Activated naive CD4-positive, alpha-beta T cell treated with anti-CD3 and anti-CD28 coated beads for 36 hours (primary cell): ENCODE measurements at regions not wholly inside any gene's neighbourhood (a gene's known extent, or its start where the extent isn't known, plus 50 kb on each side); places are given as distances from the start of the nearest gene placed in this dataset.

Source experiments
- CTCF ChIA-PET: fragments of 350-600 bp; sonication (Branson Sonifier 250); formaldehyde crosslinking; loops from one replicate; lab custom pipeline; 2021; ENCODE audit warnings: antibody characterized with exemption; lab: Charles Lee
- DNase-seq: peaks from one replicate; pipeline ENCODE4 v3.0.0-alpha.2; 2020
- H3K27ac Mint-ChIP-seq: one replicate; pipeline ENCODE4 v1.8.0; 2021; ENCODE audit warnings: mild to moderate bottlenecking, mixed read lengths
- H3K27me3 Mint-ChIP-seq: one replicate; pipeline ENCODE4 v1.8.0; 2021; ENCODE audit warnings: low read depth, mixed read lengths
- H3K36me3 Mint-ChIP-seq: one replicate; pipeline ENCODE4 v1.8.0; 2021; ENCODE audit warnings: low read depth, mixed read lengths
- H3K4me1 Mint-ChIP-seq: one replicate; pipeline ENCODE4 v1.8.0; 2021; ENCODE audit warnings: low read depth, mixed read lengths
- H3K4me3 Mint-ChIP-seq: one replicate; pipeline ENCODE4 v1.8.0; 2021; ENCODE audit warnings: mild to moderate bottlenecking, moderate library complexity, mixed read lengths
- H3K9me3 Mint-ChIP-seq: one replicate; pipeline ENCODE4 v1.8.0; 2021; ENCODE audit warnings: mixed read lengths
- intact Hi-C: fragments of 100-400 bp; cut with micrococcal nuclease; formaldehyde crosslinking; loops from one replicate; pipeline ENCODE4 v1.15.1; 2023

DNA sequence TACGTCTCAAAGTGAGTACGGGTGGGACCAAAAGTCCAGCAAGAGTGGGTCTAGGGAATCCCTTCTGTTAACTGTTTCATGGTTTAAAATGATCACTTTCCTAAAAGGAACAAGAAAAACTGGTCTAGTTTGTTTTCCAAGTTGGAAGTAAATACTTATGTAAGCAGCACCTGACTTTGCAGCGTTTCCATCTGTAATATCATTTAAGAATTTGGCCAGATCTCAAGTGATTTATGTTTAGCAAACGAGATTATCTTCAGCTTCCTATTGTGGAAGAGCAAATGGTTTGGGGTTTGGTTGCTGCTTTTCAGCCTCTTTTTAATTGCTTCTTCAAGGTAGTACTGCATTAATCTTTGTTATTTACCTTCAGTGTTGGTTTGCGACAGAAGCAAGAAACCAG is 50.4 kb downstream of the FHIP1A start:
- Mint-ChIP-seq H3K4me3 (no peak overlapping the region), H3K27me3 (peaks cover 2% of the 10 kb centered on the region), H3K27ac (no peak overlapping the region), H3K36me3 (no peaks in the 10 kb centered on the region), H3K4me1 (no peaks in the 10 kb centered on the region), H3K9me3 (no peaks in the 10 kb centered on the region)
- DNase-seq: no peak
- CTCF ChIA-PET: no interaction called here
- intact Hi-C loops: no loop called here

DNA sequence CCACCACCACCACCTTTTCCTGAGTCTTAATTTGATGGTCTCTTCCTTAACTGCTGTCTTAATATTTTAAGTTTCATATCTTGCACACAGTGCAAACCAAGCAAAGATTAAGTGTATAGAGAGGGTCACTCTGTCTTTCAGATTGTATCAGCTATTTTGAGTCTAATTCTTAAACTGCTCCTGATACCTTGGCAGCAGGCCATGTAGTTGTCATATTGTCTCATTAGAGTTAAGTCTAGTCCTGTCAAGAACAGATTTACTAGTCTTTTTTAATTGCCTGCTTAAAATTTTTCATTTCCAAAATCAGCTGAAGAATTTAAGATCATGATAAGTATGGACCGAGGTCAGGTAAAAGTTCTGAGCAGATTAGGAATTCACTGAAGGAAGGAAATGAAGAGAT is 51.5 kb downstream of the FHIP1A start:
- Mint-ChIP-seq H3K36me3 (no peaks in the 10 kb centered on the region), H3K27ac (no peak overlapping the region), H3K4me3 (no peak overlapping the region), H3K9me3 (no peaks in the 10 kb centered on the region), H3K27me3 (peaks cover 2% of the 10 kb centered on the region), H3K4me1 (no peaks in the 10 kb centered on the region)
- intact Hi-C loops: no loop called here
- CTCF ChIA-PET: no interaction called here
- DNase-seq: no peak

- intact Hi-C loops: no loop called here
- H3K9me3 Mint-ChIP-seq: no peaks in the 10 kb centered on the region
- DNase-seq: no peak
- H3K27ac Mint-ChIP-seq: no peak overlapping the region
- H3K4me3 Mint-ChIP-seq: no peak overlapping the region
- H3K4me1 Mint-ChIP-seq: no peaks in the 10 kb centered on the region
- H3K27me3 Mint-ChIP-seq: peaks cover 5% of the 10 kb centered on the region
- no peaks in the 10 kb centered on the region for H3K36me3 Mint-ChIP-seq
- CTCF ChIA-PET: no interaction called here
Measured at GRCh38 chr4:151462554-151462953, 53.6 kb downstream of the FHIP1A start.

DNA sequence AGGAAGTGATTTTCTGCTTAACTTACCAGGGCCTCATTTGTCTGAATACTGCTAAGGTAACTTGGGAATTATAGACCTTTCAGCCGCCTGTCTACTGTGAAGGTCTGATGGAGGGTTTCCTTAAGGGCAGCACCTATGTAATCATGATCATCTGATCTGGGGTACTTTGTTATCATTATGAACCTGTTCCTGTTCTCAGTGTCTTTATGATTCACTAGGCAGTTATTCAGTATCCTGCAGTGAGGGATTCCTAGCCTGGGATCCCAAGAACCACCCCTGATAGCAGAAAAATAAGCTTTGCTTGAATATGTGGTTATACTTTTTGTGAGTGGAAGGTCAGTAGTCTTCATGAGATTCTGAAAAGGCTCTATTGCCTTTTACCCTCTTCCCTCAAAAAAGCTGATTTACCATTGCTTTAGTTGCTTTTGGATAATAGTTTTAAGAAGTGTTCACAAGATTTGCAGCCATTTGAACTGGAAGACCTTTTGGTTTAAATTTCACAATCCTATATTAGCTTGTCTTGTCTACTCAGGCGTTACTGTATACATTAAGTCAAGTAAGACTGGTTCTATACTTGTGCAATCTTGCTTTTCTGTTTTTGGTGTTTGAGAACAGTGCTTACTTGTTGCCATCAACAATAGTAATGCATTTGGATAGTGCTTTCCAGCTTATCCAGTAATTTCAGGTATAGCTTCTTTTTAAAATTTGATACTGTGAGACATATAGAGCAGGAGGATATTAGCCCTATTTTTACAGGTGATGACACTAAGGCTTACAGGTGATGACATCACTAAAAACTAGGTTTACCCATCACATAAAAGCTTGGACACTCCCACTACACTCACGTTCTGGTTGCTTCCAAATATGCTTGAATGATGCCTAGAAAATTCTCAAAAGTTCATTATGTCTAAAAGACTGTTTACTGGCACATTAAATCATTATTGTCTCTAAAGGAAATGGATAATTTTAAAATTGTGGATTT is 60.0 kb downstream of the FHIP1A start:
- Mint-ChIP-seq H3K27me3 (peaks cover 5% of the 10 kb centered on the region), H3K9me3 (no peaks in the 10 kb centered on the region), H3K4me3 (no peak overlapping the region), H3K4me1 (no peaks in the 10 kb centered on the region), H3K36me3 (no peaks in the 10 kb centered on the region), H3K27ac (no peak overlapping the region)
- intact Hi-C loops: no loop called here
- no peak for DNase-seq
- CTCF ChIA-PET: no interaction called here

GRCh38 chr4:151469970-151470369 is 61.0 kb downstream of the FHIP1A start:
- no peaks in the 10 kb centered on the region for H3K4me1 Mint-ChIP-seq
- CTCF ChIA-PET: no interaction called here
- intact Hi-C loops: no loop called here
- H3K27me3 Mint-ChIP-seq: peaks cover 5% of the 10 kb centered on the region
- no peaks in the 10 kb centered on the region for H3K36me3 Mint-ChIP-seq
- no peak overlapping the region for H3K4me3 Mint-ChIP-seq
- DNase-seq: no peak
- no peaks in the 10 kb centered on the region for H3K9me3 Mint-ChIP-seq
- no peak overlapping the region for H3K27ac Mint-ChIP-seq

- CTCF ChIA-PET: no interaction called here
- Mint-ChIP-seq H3K4me3 (no peak overlapping the region), H3K27me3 (peaks cover 3% of the 10 kb centered on the region), H3K9me3 (no peaks in the 10 kb centered on the region), H3K4me1 (no peaks in the 10 kb centered on the region), H3K36me3 (no peaks in the 10 kb centered on the region), H3K27ac (no peak overlapping the region)
- intact Hi-C loops: no loop called here
- DNase-seq: no peak
Measured at GRCh38 chr4:151471728-151472127, 62.8 kb downstream of the FHIP1A start.

DNA sequence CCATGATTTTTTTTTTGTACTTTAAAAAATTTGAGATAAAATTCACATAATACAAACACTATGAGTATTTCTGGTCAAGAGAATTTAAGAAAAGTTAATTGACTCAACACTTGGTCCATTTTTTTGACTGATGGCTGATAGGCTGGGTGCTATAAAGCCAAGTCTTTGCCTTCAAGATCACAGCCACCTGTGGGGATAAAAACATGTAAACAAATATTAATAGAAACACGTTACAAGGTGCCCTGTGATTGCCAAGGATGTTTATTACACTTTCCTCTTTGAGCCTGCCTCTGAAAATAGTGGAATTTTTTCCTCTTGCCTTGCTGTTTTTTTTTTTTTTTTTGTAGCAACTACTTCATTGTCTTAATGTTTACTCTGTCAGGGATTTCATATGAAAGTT is 63.3 kb downstream of the FHIP1A start:
- H3K27me3 Mint-ChIP-seq: peaks cover 3% of the 10 kb centered on the region
- H3K27ac Mint-ChIP-seq: no peak overlapping the region
- intact Hi-C loops: no loop called here
- H3K36me3 Mint-ChIP-seq: no peaks in the 10 kb centered on the region
- no peaks in the 10 kb centered on the region for H3K4me1 Mint-ChIP-seq
- H3K9me3 Mint-ChIP-seq: no peaks in the 10 kb centered on the region
- CTCF ChIA-PET: no interaction called here
- no peak overlapping the region for H3K4me3 Mint-ChIP-seq
- no peak for DNase-seq

- H3K27ac Mint-ChIP-seq: no peak overlapping the region
- H3K4me3 Mint-ChIP-seq: no peak overlapping the region
- CTCF ChIA-PET: no interaction called here
- peaks cover 3% of the 10 kb centered on the region for H3K27me3 Mint-ChIP-seq
- intact Hi-C loops: no loop called here
- DNase-seq: no peak
- no peaks in the 10 kb centered on the region for H3K4me1 Mint-ChIP-seq
- H3K9me3 Mint-ChIP-seq: no peaks in the 10 kb centered on the region
- H3K36me3 Mint-ChIP-seq: no peaks in the 10 kb centered on the region
Measured at GRCh38 chr4:151472711-151473110, 63.7 kb downstream of the FHIP1A start.

DNA sequence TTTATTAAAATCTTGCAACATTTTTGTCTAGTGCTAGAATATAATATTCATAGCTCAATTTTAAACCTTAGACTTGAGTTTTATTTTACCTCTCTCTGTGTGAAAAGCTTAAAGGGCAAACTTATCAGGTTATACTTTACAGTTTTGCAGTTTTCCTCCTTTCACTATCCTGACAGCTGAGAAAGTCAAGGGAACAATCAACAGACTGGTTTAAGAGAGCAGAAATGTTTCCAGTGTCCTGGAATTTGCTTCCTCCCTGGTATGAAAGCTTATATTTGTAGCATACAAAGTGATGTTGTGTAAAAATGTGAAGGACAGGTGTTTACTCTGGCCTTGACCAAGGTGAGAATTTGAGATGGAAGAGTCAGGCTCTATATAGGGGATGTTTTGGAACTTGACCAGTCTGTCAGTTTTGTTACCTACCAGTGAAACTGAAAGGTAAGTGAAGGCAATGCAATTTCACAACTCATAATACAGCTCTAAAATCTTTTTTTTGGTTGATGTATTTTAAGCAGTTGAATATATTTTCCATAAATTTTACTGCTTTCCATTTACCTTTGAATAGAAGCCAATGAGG is 64.6 kb downstream of the FHIP1A start:
- H3K4me3 Mint-ChIP-seq: no peak overlapping the region

GRCh38 chr4:151475035-151475714 is 66.2 kb downstream of the FHIP1A start:
- intact Hi-C loops: no loop called here
- H3K9me3 Mint-ChIP-seq: no peaks in the 10 kb centered on the region
- H3K27me3 Mint-ChIP-seq: peaks cover 15% of the 10 kb centered on the region
- no peaks in the 10 kb centered on the region for H3K36me3 Mint-ChIP-seq
- CTCF ChIA-PET: no interaction called here
- H3K27ac Mint-ChIP-seq: no peak overlapping the region
- no peak for DNase-seq
- no peaks in the 10 kb centered on the region for H3K4me1 Mint-ChIP-seq
- no peak overlapping the region for H3K4me3 Mint-ChIP-seq

More for the DNA sequence above, 64.6 kb downstream of the FHIP1A start:
- intact Hi-C loops: no loop called here
- Mint-ChIP-seq H3K27me3 (peaks cover 6% of the 10 kb centered on the region), H3K27ac (no peak overlapping the region), H3K9me3 (no peaks in the 10 kb centered on the region), H3K4me1 (no peaks in the 10 kb centered on the region), H3K36me3 (no peaks in the 10 kb centered on the region)
- CTCF ChIA-PET: no interaction called here
- no peak for DNase-seq

DNA sequence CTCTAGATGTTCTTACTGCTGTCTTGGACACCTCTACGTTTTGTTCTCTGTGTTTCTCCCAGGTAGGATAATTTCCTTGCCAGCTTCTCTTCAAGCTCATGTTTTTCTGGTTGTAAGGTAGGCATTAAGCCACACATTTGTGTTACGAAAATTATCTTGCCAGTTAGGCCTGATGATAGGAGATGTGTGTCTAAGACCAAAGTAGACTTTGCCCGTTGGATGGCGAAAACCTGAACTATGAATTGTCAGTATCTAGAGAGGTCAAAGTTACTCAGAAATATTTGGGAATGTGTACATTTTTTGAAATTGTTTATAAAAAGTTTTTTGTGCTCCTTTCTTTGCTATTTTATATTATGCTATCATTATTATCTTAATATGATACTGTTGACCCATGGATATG is 72.8 kb downstream of the FHIP1A start:
- H3K9me3 Mint-ChIP-seq: no peaks in the 10 kb centered on the region
- no peak overlapping the region for H3K27ac Mint-ChIP-seq
- H3K4me1 Mint-ChIP-seq: no peaks in the 10 kb centered on the region
- H3K4me3 Mint-ChIP-seq: no peak overlapping the region
- CTCF ChIA-PET: no interaction called here
- intact Hi-C loops: no loop called here
- no peaks in the 10 kb centered on the region for H3K36me3 Mint-ChIP-seq
- peaks cover 13% of the 10 kb centered on the region for H3K27me3 Mint-ChIP-seq
- no peak for DNase-seq

DNA sequence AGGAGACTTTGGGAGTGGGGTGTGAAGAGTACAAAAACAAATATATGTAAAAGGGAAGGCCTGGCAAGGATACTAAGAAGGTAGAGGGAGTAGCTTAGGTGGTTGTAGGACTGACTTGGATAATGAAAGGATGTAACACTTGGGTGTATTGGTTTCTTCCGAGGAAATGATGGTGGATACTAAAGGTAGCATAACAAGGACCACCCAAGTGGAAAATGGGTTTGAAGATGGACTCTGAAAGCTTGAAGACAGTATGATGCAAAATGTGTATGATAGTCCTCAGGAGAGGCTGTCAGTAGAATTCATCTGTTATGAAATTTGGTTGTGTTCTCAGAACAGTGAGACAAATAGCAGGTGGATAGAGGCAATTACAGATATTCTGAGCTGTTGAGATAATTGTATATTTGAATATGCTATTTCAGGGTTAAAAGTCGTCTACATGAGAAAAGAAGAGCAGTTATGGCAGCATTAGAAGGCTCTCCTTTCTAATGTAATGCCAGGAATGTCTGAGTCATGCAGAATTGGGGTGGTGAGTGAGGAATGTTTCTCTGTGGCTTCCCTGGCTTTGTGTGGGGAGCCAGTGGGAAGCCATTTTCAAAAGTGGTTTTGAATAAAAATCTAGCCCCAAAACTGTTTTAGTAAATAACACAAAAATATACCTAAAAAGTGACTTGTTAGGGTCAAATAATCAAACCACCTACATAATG is 75.6 kb downstream of the FHIP1A start:
- peaks cover 7% of the 10 kb centered on the region for H3K27me3 Mint-ChIP-seq
- no peaks in the 10 kb centered on the region for H3K4me1 Mint-ChIP-seq
- intact Hi-C loops: no loop called here
- H3K27ac Mint-ChIP-seq: no peak overlapping the region
- no peak for DNase-seq
- H3K9me3 Mint-ChIP-seq: no peaks in the 10 kb centered on the region
- CTCF ChIA-PET: interaction anchor here (1.8 kb wide), 1 partner anchor 208 kb away, joined by 5 read pairs; the partner anchor contains the start of gene PRSS48
- no peaks in the 10 kb centered on the region for H3K36me3 Mint-ChIP-seq
- no peak overlapping the region for H3K4me3 Mint-ChIP-seq
